Esophagus squamous epithelium (tissue), 5 donors: ENCODE measurements at regions not wholly inside any gene's neighbourhood (a gene's known extent, or its start where the extent isn't known, plus 50 kb on each side); places are given as distances from the start of the nearest gene placed in this dataset.
"Not testable (repeated sequence)": the region's sequence is repeated elsewhere in the genome, so short reads cannot be mapped to it uniquely, and the experiment has no call there.

Experiments used
- DNase-seq: peaks from one replicate; lab custom pipeline; 2025; lab: John Stamatoyannopoulos, UW
- H3K27ac ChIP-seq, 4 donors: fragments of 200-600 bp; sonication (generic); one replicate each; pipeline ENCODE4 v1.5.1; 2016 to 2019; ENCODE audit warnings: mild to moderate bottlenecking in 1 of 4
- H3K27me3 ChIP-seq, 4 donors: fragments of 200-600 bp; sonication (generic); 1 replicate in 3 of 4; 2 replicates in 1 of 4; pipeline versions ENCODE4 v1.5.1 to v1.6.0; 2017 to 2021; ENCODE audit warnings: antibody characterized with exemption in 1 of 4
- H3K36me3 ChIP-seq, 3 donors: fragments of 200-600 bp; sonication (generic); one replicate each; pipeline ENCODE4 v1.5.1; 2016 to 2019
- H3K4me1 ChIP-seq, 3 donors: fragments of 200-600 bp; sonication (generic); one replicate each; pipeline ENCODE4 v1.5.1; 2017 to 2019
- H3K4me3 ChIP-seq, 4 donors: fragments of 200-600 bp; sonication (generic); 1 replicate in 3 of 4; 2 replicates in 1 of 4; pipeline ENCODE4 v1.5.1; 2016 to 2019; ENCODE audit warnings: mild to moderate bottlenecking in 2 of 4, moderate library complexity in 1 of 4
- H3K9me3 ChIP-seq, 3 donors: fragments of 200-600 bp; sonication (generic); one replicate each; pipeline ENCODE4 v1.5.1; 2016 to 2019
- CTCF ChIP-seq, 6 experiments: fragments of 450-650 bp in 4 of 6; fragments of 200-600 bp in 2 of 6; sonication (generic) in 2 of 6; IDR thresholded peaks; one replicate each; pipeline ENCODE4 v1.5.1; 2016 to 2019; ENCODE audit warnings: antibody characterized with exemption in 6 of 6, mild to moderate bottlenecking in 4 of 6, moderate library complexity in 4 of 6
- POLR2A ChIP-seq, 4 donors: fragments of 450-650 bp; IDR thresholded peaks; one replicate each; pipeline ENCODE4 v1.6.1; 2017; ENCODE audit warnings: antibody characterized with exemption in 4 of 4, mild to moderate bottlenecking in 4 of 4, moderate library complexity in 3 of 4
- WGBS, 2 donors: methylation state at CpG; one replicate each; pipeline ENCODE4 v1.1.5; 2018; 5-methylcytosine and 5-hydroxymethylcytosine counted together
- intact Hi-C: fragments of 100-400 bp; cut with DNase I; formaldehyde crosslinking; loops from one replicate; pipeline ENCODE4 v1.15.0; 2022
- donor health status: DM: yes; HTN: yes; CAD: no.

- TF ChIP-seq POLR2A (IDR thresholded peaks at IDR 0.05): no peak
- TF ChIP-seq CTCF (IDR thresholded peaks at IDR 0.05): no peak
- H3K4me1 ChIP-seq: no peaks in the 10 kb centered on the region
- intact Hi-C loops: no loop called here
- H3K27me3 ChIP-seq: no peaks in the 10 kb centered on the region
- 43 to 89% methylated on average over 1 of the region's 1 CpG for WGBS, 2 donors
- H3K27ac ChIP-seq: no peak overlapping the region
- no peaks in the 10 kb centered on the region for H3K9me3 ChIP-seq
- H3K36me3 ChIP-seq: no peaks in the 10 kb centered on the region
- no peak for DNase-seq
- no peak overlapping the region for H3K4me3 ChIP-seq
Measured at GRCh38 chr1:101178341-101178687, 58.5 kb upstream of the S1PR1 start.

GRCh38 chr1:101175886-101176285 is 60.9 kb upstream of the S1PR1 start:
- no peak for TF ChIP-seq POLR2A (IDR thresholded peaks at IDR 0.05)
- TF ChIP-seq CTCF (IDR thresholded peaks at IDR 0.05): no peak
- Histone ChIP-seq H3K4me1 (no peaks in the 10 kb centered on the region), H3K4me3 (no peak overlapping the region), H3K27me3 (no peaks in the 10 kb centered on the region), H3K27ac (peak overlapping the region in 2 of 4 donors; percentile 4 to 6), H3K36me3 (no peaks in the 10 kb centered on the region), H3K9me3 (no peaks in the 10 kb centered on the region)
- intact Hi-C loops: no loop called here
- WGBS, 2 donors: 61 to 65% methylated on average over 1 of the region's 1 CpG
- DNase-seq: no peak

GRCh38 chr1:101175466-101175865 is 61.4 kb upstream of the S1PR1 start:
- 49 to 57% methylated on average over 3 of the region's 3 CpGs for WGBS, 2 donors
- H3K27me3 ChIP-seq: no peaks in the 10 kb centered on the region
- no peaks in the 10 kb centered on the region for H3K9me3 ChIP-seq
- peak overlapping the region in 1 of 4 donors; percentile 6 for H3K27ac ChIP-seq
- intact Hi-C loops: no loop called here
- no peaks in the 10 kb centered on the region for H3K36me3 ChIP-seq
- H3K4me1 ChIP-seq: no peaks in the 10 kb centered on the region
- DNase-seq: no peak
- TF ChIP-seq CTCF (IDR thresholded peaks at IDR 0.05) (no peak), POLR2A (IDR thresholded peaks at IDR 0.05) (no peak)
- no peak overlapping the region for H3K4me3 ChIP-seq

- TF ChIP-seq CTCF (IDR thresholded peaks at IDR 0.05) (no peak), POLR2A (IDR thresholded peaks at IDR 0.05) (no peak)
- Histone ChIP-seq H3K27ac (no peak overlapping the region), H3K27me3 (no peaks in the 10 kb centered on the region), H3K36me3 (no peaks in the 10 kb centered on the region), H3K4me1 (no peaks in the 10 kb centered on the region), H3K4me3 (no peak overlapping the region), H3K9me3 (no peaks in the 10 kb centered on the region)
- intact Hi-C loops: no loop called here
- WGBS, 2 donors: 85% methylated on average over 5 of the region's 5 CpGs
- DNase-seq: no peak
Measured at GRCh38 chr1:101174722-101175121, 62.1 kb upstream of the S1PR1 start.

- H3K36me3 ChIP-seq, H3K27me3 ChIP-seq, H3K27ac ChIP-seq, intact Hi-C loops, DNase-seq, H3K4me3 ChIP-seq, H3K4me1 ChIP-seq, H3K9me3 ChIP-seq: not testable (repeated sequence)
- WGBS, 2 donors: 90 to 98% methylated on average over 2 to 4 of the region's 4 CpGs
Measured at GRCh38 chr1:101174298-101174697, 62.5 kb upstream of the S1PR1 start.

GRCh38 chr1:101170506-101171050 is 66.2 kb upstream of the S1PR1 start:
- intact Hi-C loops: no loop called here
- Histone ChIP-seq H3K4me1 (no peaks in the 10 kb centered on the region), H3K27me3 (no peaks in the 10 kb centered on the region), H3K9me3 (no peaks in the 10 kb centered on the region), H3K4me3 (no peak overlapping the region), H3K36me3 (no peaks in the 10 kb centered on the region), H3K27ac (no peak overlapping the region)
- 84 to 90% methylated on average over 4 of the region's 4 CpGs for WGBS, 2 donors
- DNase-seq: no peak
- TF ChIP-seq CTCF (IDR thresholded peaks at IDR 0.05) (no peak), POLR2A (IDR thresholded peaks at IDR 0.05) (no peak)
